ENCODE measurements at regions not wholly inside any gene's neighbourhood (a gene's known extent, or its start where the extent isn't known, plus 50 kb on each side); places are given as distances from the start of the nearest gene placed in this dataset.

DNA sequence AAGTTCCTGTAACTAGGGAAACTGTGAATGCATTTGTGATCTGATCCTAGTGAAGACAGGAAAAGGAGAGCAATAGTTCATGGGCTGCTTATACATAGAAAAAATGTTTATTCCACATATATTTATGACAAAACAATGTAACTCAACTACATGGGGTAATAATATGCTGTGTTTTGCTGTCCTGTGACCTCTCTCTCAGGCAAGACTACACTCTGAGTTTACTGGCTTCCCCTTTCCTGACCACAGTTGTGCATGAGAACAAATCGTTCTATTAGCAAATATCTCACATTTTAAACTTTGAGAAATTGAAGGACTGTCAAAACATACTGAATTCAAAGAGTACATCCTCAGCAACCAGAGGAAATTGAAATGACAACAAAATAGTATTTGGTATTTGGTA, 161.9 kb upstream of the TRPC6 start:
- TF ChIP-seq, protein P1, sequence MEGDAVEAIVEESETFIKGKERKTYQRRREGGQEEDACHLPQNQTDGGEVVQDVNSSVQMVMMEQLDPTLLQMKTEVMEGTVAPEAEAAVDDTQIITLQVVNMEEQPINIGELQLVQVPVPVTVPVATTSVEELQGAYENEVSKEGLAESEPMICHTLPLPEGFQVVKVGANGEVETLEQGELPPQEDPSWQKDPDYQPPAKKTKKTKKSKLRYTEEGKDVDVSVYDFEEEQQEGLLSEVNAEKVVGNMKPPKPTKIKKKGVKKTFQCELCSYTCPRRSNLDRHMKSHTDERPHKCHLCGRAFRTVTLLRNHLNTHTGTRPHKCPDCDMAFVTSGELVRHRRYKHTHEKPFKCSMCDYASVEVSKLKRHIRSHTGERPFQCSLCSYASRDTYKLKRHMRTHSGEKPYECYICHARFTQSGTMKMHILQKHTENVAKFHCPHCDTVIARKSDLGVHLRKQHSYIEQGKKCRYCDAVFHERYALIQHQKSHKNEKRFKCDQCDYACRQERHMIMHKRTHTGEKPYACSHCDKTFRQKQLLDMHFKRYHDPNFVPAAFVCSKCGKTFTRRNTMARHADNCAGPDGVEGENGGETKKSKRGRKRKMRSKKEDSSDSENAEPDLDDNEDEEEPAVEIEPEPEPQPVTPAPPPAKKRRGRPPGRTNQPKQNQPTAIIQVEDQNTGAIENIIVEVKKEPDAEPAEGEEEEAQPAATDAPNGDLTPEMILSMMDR (conservative IDR thresholded peaks at IDR 0.05; ENCODE audit: low read length), result no peak
- no peak for TF ChIP-seq EZH2phosphoT487 (IDR thresholded peaks at IDR 0.05; ENCODE audit: borderline replicate concordance)

Measured in Loucy (cell line).